ENCODE measurements at regions not wholly inside any gene's neighbourhood (a gene's known extent, or its start where the extent isn't known, plus 50 kb on each side); places are given as distances from the start of the nearest gene placed in this dataset.
"Not testable (repeated sequence)": the region's sequence is repeated elsewhere in the genome, so short reads cannot be mapped to it uniquely, and the experiment has no call there.

DNA sequence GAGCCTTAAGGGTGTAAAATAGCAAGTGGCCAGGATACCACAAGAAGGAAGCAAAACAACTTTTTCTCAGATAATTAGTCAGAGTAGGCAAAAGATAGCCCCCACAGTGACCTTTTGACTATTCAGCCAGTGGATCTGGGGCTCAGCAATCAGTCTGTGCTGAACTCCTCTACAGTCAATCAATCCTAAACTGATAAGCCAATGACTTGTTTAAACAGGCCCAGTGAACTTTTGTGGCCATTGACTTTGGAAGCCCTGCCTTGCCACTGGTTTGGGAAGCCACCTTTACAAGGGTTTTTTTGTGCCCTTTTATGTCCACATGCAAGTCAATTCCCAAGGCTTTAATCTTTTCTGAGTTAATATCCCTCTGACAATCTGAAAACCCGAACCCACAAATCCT lies 1565.0 kb upstream of the WWC1 start:
- no peak overlapping the region for H3K4me3 ChIP-seq (replicated peaks in 1 of 3; ENCODE audit: low read depth in 2 of 3, low read length in 3 of 3)
- intact Hi-C loops (cut with micrococcal nuclease), result no loop called here
- H3K4me2 ChIP-seq (replicated peaks; ENCODE audit: extremely low read depth, low read length, poor library complexity, severe bottlenecking), result no peak overlapping the region
- no peaks in the 10 kb centered on the region for H3K4me1 ChIP-seq (ENCODE audit: control insufficient read depth in 1 of 2, insufficient read depth in 2 of 2, low read length in 2 of 2)
- no peak for DNase-seq
- no peak overlapping the region for H2AFZ ChIP-seq (ENCODE audit: insufficient read depth, low read depth, low read length, poor library complexity, severe bottlenecking)
- no peaks in the 10 kb centered on the region for H3K79me2 ChIP-seq (ENCODE audit: insufficient read depth, low read length)
- H3K9ac ChIP-seq (ENCODE audit: insufficient read depth, low read length, poor library complexity, severe bottlenecking), result no peak overlapping the region
- Mint-ChIP-seq H3K4me3 (no peak overlapping the region), H3K27me3 (ENCODE audit: low read depth in 3 of 3) (no peaks in the 10 kb centered on the region), H3K9me3 (peaks cover 0 to 7% (median 2%) of the 10 kb centered on the region in 7 donors), H3K27ac (no peak overlapping the region), H3K4me1 (no peaks in the 10 kb centered on the region), H3K36me3 (no peaks in the 10 kb centered on the region)
- no peaks in the 10 kb centered on the region for H3K9me3 ChIP-seq (replicated peaks in 1 of 2; ENCODE audit: control insufficient read depth in 1 of 2, insufficient read depth in 1 of 2, low read length in 2 of 2)
- no CpG with 5 or more reads among the region's 1 CpG for WGBS (ENCODE audit: insufficient coverage)
- TF ChIP-seq, protein P1, sequence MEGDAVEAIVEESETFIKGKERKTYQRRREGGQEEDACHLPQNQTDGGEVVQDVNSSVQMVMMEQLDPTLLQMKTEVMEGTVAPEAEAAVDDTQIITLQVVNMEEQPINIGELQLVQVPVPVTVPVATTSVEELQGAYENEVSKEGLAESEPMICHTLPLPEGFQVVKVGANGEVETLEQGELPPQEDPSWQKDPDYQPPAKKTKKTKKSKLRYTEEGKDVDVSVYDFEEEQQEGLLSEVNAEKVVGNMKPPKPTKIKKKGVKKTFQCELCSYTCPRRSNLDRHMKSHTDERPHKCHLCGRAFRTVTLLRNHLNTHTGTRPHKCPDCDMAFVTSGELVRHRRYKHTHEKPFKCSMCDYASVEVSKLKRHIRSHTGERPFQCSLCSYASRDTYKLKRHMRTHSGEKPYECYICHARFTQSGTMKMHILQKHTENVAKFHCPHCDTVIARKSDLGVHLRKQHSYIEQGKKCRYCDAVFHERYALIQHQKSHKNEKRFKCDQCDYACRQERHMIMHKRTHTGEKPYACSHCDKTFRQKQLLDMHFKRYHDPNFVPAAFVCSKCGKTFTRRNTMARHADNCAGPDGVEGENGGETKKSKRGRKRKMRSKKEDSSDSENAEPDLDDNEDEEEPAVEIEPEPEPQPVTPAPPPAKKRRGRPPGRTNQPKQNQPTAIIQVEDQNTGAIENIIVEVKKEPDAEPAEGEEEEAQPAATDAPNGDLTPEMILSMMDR (IDR thresholded peaks at IDR 0.05), result no peak
- no peaks in the 10 kb centered on the region for H3K27me3 ChIP-seq (ENCODE audit: control insufficient read depth in 2 of 2, insufficient read depth in 2 of 2, low read length in 2 of 2)
- no peaks in the 10 kb centered on the region for H4K20me1 ChIP-seq (ENCODE audit: insufficient read depth, low read length)
- no peaks in the 10 kb centered on the region for H3K36me3 ChIP-seq (replicated peaks in 1 of 2; ENCODE audit: control insufficient read depth in 1 of 2, insufficient read depth in 2 of 2, low read length in 2 of 2)
- H3K27ac ChIP-seq (ENCODE audit: low read depth in 1 of 2, low read length in 2 of 2), result no peak overlapping the region

DNA sequence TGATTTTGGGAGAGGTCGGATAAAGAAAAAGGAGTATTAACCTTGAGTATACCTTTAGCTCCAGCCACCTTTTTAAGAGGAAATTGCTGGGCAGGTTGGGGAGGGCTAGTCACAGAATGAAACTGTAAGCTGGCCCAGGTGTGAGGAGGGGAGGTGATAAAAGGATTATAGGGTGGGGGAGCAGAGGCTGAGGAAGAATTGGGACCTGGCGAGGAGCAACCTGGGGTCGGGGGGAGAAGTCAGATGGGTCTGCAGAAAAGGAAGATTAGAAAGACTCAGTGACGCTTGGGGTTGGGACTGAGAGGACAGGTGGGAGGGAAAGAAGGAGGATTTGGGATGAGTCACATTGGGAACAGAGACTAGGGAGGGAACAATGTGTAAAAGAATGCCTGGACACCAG lies 1548.5 kb upstream of the WWC1 start:
- H3K36me3 Mint-ChIP-seq; H3K4me1 ChIP-seq (ENCODE audit: control insufficient read depth in 1 of 2, insufficient read depth in 2 of 2, low read length in 2 of 2); H3K27me3 ChIP-seq (ENCODE audit: control insufficient read depth in 2 of 2, insufficient read depth in 2 of 2, low read length in 2 of 2); H3K4me1 Mint-ChIP-seq; H3K4me3 ChIP-seq (replicated peaks in 1 of 3; ENCODE audit: low read depth in 2 of 3, low read length in 3 of 3); H3K79me2 ChIP-seq (ENCODE audit: insufficient read depth, low read length); H2AFZ ChIP-seq (ENCODE audit: insufficient read depth, low read depth, low read length, poor library complexity, severe bottlenecking); H3K36me3 ChIP-seq (replicated peaks in 1 of 2; ENCODE audit: control insufficient read depth in 1 of 2, insufficient read depth in 2 of 2, low read length in 2 of 2); H3K4me2 ChIP-seq (replicated peaks; ENCODE audit: extremely low read depth, low read length, poor library complexity, severe bottlenecking); H3K9ac ChIP-seq (ENCODE audit: insufficient read depth, low read length, poor library complexity, severe bottlenecking); H4K20me1 ChIP-seq (ENCODE audit: insufficient read depth, low read length); H3K27ac ChIP-seq (ENCODE audit: low read depth in 1 of 2, low read length in 2 of 2); DNase-seq; H3K27me3 Mint-ChIP-seq (ENCODE audit: low read depth in 3 of 3); intact Hi-C loops (cut with micrococcal nuclease); H3K27ac Mint-ChIP-seq; H3K4me3 Mint-ChIP-seq: not testable (repeated sequence)
- 83% methylated on average over 3 of the region's 4 CpGs for WGBS (ENCODE audit: insufficient coverage)
- peaks cover 14 to 39% (median 25%) of the 10 kb centered on the region in 7 donors for H3K9me3 Mint-ChIP-seq
- H3K9me3 ChIP-seq (replicated peaks in 1 of 2; ENCODE audit: control insufficient read depth in 1 of 2, insufficient read depth in 1 of 2, low read length in 2 of 2), result peaks cover 0 to 19% of the 10 kb centered on the region in 2 donors

All from CD14-positive monocyte (primary cell).